Fibroblast of villous mesenchyme (primary cell): ENCODE measurements at regions not wholly inside any gene's neighbourhood (a gene's known extent, or its start where the extent isn't known, plus 50 kb on each side); places are given as distances from the start of the nearest gene placed in this dataset.
"Not testable (repeated sequence)": the region's sequence is repeated elsewhere in the genome, so short reads cannot be mapped to it uniquely, and the experiment has no call there.

ENCODE experiments used
- DNase-seq: peaks from one replicate; pipeline ENCODE4 v3.0.0-alpha.2; 2010; ENCODE audit warnings: low read depth
- H3K4me3 ChIP-seq: 2 replicates; pipeline ENCODE4 v1.5.1; 2011; ENCODE audit warnings: low read depth, mild to moderate bottlenecking, low read length
- TF ChIP-seq, protein P1 (sequence below): IDR thresholded peaks from 2 replicates; pipeline ENCODE4 v1.5.1; 2012; ENCODE audit warnings: low read depth, mild to moderate bottlenecking, low read length; ENCODE audit not compliant: insufficient read depth

DNA sequence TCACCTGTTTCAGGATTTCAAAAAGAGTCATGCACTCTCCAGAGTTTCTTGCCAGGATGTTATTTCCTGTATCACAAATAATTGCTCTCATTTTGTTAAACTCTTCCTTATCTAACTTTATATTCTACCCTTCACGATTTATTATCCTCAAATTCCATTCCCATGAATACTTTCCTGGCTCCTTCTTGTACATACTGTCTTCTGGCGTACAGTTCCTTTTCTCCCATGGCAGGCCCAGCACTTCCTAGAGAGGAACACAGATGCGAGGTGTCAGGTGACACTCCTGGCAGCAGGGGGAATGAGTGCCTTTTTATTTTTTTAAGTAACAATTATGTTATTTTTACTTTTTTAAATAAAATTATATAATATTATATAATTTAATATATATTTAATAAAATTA is 411.9 kb downstream of the TFEC start:
- TF ChIP-seq, protein P1, sequence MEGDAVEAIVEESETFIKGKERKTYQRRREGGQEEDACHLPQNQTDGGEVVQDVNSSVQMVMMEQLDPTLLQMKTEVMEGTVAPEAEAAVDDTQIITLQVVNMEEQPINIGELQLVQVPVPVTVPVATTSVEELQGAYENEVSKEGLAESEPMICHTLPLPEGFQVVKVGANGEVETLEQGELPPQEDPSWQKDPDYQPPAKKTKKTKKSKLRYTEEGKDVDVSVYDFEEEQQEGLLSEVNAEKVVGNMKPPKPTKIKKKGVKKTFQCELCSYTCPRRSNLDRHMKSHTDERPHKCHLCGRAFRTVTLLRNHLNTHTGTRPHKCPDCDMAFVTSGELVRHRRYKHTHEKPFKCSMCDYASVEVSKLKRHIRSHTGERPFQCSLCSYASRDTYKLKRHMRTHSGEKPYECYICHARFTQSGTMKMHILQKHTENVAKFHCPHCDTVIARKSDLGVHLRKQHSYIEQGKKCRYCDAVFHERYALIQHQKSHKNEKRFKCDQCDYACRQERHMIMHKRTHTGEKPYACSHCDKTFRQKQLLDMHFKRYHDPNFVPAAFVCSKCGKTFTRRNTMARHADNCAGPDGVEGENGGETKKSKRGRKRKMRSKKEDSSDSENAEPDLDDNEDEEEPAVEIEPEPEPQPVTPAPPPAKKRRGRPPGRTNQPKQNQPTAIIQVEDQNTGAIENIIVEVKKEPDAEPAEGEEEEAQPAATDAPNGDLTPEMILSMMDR, result no peak
- H3K4me3 ChIP-seq, result no peak overlapping the region
- DNase-seq, result peak; percentile 81

DNA sequence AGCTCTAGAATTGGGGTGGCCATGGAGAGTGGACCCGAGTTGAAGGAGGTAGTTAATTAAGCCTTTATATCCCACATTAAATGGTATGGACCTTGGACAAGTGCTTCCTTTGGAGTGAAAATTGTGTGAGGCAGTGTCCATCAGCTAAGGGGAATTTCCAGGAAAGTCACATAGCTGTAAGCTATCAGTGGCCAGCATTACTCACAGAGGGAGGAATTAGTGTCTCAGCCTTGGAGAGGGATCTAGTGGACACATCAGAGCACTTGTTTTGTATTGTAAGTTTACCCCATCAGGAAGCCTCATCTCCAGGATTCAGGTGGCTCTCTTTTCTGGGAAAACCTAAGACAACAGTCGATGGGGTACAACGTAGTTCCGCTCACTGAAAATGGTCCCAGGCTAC is 416.7 kb downstream of the TFEC start:
- TF ChIP-seq, protein P1, result no peak
- DNase-seq, result no peak
- H3K4me3 ChIP-seq, result no peak overlapping the region

DNA sequence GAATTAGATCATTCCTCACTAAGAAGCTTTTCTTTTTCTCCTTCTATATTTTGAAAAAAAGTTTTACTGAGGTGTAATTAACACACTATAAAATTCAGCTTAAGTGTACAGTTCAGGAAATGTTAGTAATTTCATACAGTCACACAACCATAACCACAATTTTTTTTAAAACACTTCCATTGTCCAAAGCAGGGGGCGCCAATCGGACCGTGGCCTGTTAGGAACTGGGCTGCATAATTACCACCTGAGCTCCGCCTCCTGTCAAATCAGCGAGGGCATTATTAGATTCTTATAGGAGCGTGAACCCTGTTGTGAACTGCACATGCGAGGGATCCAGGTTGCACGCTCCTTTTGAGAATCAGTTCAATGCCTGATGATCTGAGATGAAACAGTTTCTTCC is 427.1 kb downstream of the TFEC start:
- no peak overlapping the region for H3K4me3 ChIP-seq
- TF ChIP-seq, protein P1, result no peak
- DNase-seq, result no peak

DNA sequence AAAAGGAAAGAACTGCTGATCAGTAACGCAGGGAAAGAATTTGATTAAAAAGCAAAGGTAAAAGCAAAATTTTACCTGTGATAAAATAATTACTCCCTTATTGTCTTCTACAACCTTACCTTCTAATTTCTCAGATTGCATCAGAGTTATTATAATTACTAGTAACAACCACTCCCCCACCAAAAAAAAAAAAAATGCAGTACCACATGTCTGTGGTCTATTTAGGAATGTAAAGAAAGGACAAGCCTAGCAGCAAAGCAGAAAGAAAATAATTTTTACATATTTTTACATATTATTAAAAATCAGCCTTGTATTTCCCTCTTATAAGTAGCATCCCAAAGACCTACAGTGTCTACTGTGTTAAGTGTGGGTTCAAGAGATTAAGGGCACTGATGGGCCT is 430.4 kb downstream of the TFEC start:
- TF ChIP-seq, protein P1, result no peak
- no peak overlapping the region for H3K4me3 ChIP-seq
- peak; percentile 22 for DNase-seq

DNA sequence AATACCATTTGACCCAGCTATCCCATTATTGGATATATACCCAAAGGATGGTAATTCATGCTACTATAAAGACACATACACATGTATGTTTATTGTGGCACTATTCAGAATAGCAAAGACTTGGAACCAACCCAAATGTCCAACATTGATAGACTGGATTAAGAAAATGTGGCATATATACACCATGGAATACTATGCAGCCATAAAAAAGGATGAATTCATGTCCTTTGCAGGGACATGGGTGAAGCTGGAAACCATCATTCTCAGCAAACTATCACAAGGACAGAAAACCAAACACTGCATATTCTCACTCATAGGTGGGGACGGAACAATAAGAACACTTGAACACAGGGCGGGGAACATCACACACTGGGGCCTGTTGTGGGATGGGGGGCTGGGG is 431.4 kb downstream of the TFEC start:
- H3K4me3 ChIP-seq, DNase-seq: not testable (repeated sequence)

DNA sequence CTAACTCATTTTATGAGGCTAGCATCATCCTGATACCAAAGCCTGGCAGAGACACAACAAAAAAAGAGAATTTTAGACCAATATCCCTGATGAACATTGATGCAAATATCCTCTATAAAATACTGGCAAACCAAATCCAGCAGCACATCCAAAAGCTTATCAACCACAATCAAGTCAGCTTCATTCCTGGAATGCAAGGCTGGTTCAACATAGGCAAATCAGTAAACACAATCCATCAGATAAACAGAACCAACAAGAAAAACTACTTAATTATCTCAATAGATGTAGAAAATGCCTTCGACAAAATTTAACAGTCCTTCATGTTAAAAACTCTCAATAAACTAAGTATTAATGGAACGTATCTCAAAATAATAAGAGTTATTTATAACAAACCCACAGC is 433.3 kb downstream of the TFEC start:
- not testable (repeated sequence) for DNase-seq

DNA sequence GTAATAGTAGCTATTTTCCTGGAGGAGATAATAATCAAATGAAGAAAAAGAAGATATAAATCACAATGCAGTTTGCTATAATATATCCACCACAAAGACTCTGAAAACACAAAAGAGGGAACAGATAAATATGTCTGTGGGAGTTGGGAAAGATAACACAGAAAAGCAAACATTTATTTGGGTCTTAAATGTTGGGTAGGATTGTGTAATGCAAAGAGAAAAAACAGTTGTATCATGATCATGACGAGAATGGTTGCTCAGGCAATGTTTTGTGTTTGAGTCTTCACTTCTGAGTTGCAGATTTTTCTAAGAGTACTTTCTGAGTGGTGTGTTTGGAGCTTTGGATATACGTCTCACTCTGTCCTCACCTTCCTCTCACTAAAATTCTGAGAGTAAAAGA is 437.5 kb downstream of the TFEC start:
- TF ChIP-seq, protein P1, result no peak
- peak; percentile 52 for DNase-seq

More for the DNA sequence above, 433.3 kb downstream of the TFEC start:
- H3K4me3 ChIP-seq, result not testable (repeated sequence)

DNA sequence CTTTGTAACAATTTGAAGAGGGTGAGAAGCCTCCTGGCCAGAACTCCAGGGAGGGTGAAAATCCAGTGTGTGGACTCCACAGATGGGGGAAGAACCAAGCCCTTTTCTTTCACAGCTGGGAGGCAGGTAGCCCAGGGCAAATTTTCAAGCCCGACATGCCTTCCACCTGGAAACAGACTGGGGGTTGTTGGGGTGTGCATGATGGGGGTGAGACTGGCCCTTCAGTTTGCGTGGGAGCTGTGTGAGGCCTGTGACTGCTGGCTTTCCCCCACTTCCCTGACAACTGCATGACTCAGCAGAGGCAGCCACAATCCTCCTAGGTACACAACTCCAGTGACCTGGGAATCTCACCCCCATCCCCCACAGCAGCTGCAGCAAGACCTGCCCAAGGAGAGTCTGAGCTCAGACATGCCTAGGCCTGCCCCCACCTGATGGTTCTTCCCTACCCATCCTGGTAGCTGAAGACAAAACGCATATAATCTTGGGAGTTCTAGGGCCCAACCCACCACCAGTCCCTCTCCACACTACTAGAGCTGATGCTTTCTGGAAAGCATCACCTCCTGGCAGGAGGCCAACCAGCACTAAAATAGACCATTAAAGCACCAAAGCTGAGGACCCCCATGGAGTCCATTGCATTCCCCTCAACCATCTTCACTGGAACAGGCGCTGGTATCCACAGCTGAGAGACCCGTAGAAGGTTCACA is 445.4 kb downstream of the TFEC start:
- TF ChIP-seq, protein P1, result no peak
- no peak overlapping the region for H3K4me3 ChIP-seq
- no peak for DNase-seq

More for the DNA sequence above, 437.5 kb downstream of the TFEC start:
- no peak overlapping the region for H3K4me3 ChIP-seq
